HEK293T (cell line): ENCODE measurements at regions not wholly inside any gene's neighbourhood (a gene's known extent, or its start where the extent isn't known, plus 50 kb on each side); places are given as distances from the start of the nearest gene placed in this dataset.

ENCODE experiments used
- CTCF ChIA-PET: fragments of 350-600 bp; formaldehyde crosslinking; extraction: SDS; loops from one replicate; lab custom pipeline; 2021; ENCODE audit warnings: antibody characterized with exemption, inconsistent platforms; lab: Yijun Ruan, JAX
- POLR2A ChIA-PET: fragments of 350-600 bp; formaldehyde crosslinking; extraction: SDS; loops from one replicate; lab custom pipeline; 2020; ENCODE audit warnings: antibody characterized with exemption, inconsistent platforms; lab: Yijun Ruan, JAX
- DNase-seq: peaks from one replicate; pipeline ENCODE4 v3.0.0; 2012; ENCODE audit warnings: mixed read lengths; ENCODE audit errors: extremely low spot score
- ARNT ChIP-seq: fragments of 450-650 bp; IDR thresholded peaks from 2 replicates; pipeline ENCODE4 v1.6.1; 2017; ENCODE audit warnings: mild to moderate bottlenecking
- BHLHE40 ChIP-seq: fragments of 450-650 bp; IDR thresholded peaks from 2 replicates; pipeline ENCODE4 v1.6.1; 2016; ENCODE audit warnings: mild to moderate bottlenecking, moderate library complexity, borderline replicate concordance
- CTBP1 ChIP-seq: fragments of 450-650 bp; IDR thresholded peaks from 2 replicates; pipeline ENCODE4 v1.6.1; 2016; ENCODE audit warnings: borderline replicate concordance
- ELF4 ChIP-seq: fragments of 450-650 bp; IDR thresholded peaks from 2 replicates; pipeline ENCODE4 v1.6.1; 2017; ENCODE audit warnings: antibody characterized with exemption
- FOXA1 ChIP-seq: fragments of 450-650 bp; IDR thresholded peaks from 2 replicates; pipeline ENCODE4 v1.6.1; 2016; ENCODE audit warnings: mild to moderate bottlenecking
- FOXK2 ChIP-seq: fragments of 450-650 bp; IDR thresholded peaks from 2 replicates; pipeline ENCODE4 v1.6.1; 2016; ENCODE audit warnings: mild to moderate bottlenecking
- FOXM1 ChIP-seq: fragments of 450-650 bp; IDR thresholded peaks from 2 replicates; pipeline ENCODE4 v1.6.1; 2017; ENCODE audit warnings: mild to moderate bottlenecking, borderline replicate concordance
- HDGF ChIP-seq: fragments of 450-650 bp; IDR thresholded peaks from 2 replicates; pipeline ENCODE4 v1.6.1; 2017; ENCODE audit warnings: antibody characterized with exemption, borderline replicate concordance
- L3MBTL2 ChIP-seq: fragments of 450-650 bp; conservative IDR thresholded peaks from 2 replicates; pipeline ENCODE4 v1.6.1; 2016; ENCODE audit warnings: mild to moderate bottlenecking
- LEF1 ChIP-seq: fragments of 450-650 bp; IDR thresholded peaks from 2 replicates; pipeline ENCODE4 v1.6.1; 2017; ENCODE audit warnings: mild to moderate bottlenecking, borderline replicate concordance
- NFRKB ChIP-seq: fragments of 450-650 bp; IDR thresholded peaks from 2 replicates; pipeline ENCODE4 v1.6.1; 2016; ENCODE audit warnings: mild to moderate bottlenecking, moderate library complexity
- PKNOX1 ChIP-seq: fragments of 450-650 bp; IDR thresholded peaks from 2 replicates; pipeline ENCODE4 v1.6.1; 2016
- SP1 ChIP-seq: fragments of 450-650 bp; IDR thresholded peaks from 2 replicates; pipeline ENCODE4 v1.6.1; 2017
- SUZ12 ChIP-seq: fragments of 450-650 bp; IDR thresholded peaks from 2 replicates; pipeline ENCODE4 v1.6.1; 2016; ENCODE audit warnings: mild to moderate bottlenecking
- TARDBP ChIP-seq: fragments of 450-650 bp; IDR thresholded peaks from 2 replicates; pipeline ENCODE4 v1.6.1; 2016
- ZNF384 ChIP-seq: fragments of 450-650 bp; IDR thresholded peaks from 2 replicates; pipeline ENCODE4 v1.6.1; 2016

GRCh38 chr1:105632342-105633196 lies 1423.9 kb upstream of the PRMT6 start:
- ChIA-PET POLR2A (no interaction called here), CTCF (no interaction called here)
- TF ChIP-seq BHLHE40 (no peak), SP1 (no peak), ARNT (no peak), L3MBTL2 (no peak), TARDBP (no peak), CTBP1 (no peak), ZNF384 (no peak), FOXA1 (no peak), PKNOX1 (no peak), HDGF (no peak), FOXK2 (no peak), NFRKB (no peak), FOXM1 (no peak), SUZ12 (no peak), LEF1 (no peak), ELF4 (no peak)
- DNase-seq: no peak

GRCh38 chr1:105636052-105636451 lies 1420.4 kb upstream of the PRMT6 start:
- CTCF ChIA-PET: no interaction called here
- no peak for TF ChIP-seq ARNT
- TF ChIP-seq FOXK2: no peak
- TF ChIP-seq ZNF384: no peak
- TF ChIP-seq SUZ12: no peak
- no peak for TF ChIP-seq FOXA1
- TF ChIP-seq ELF4: no peak
- TF ChIP-seq PKNOX1: no peak
- no peak for TF ChIP-seq SP1
- TF ChIP-seq TARDBP: no peak
- TF ChIP-seq FOXM1: no peak
- TF ChIP-seq CTBP1: no peak
- POLR2A ChIA-PET: no interaction called here
- DNase-seq: no peak

GRCh38 chr1:105641407-105641806 lies 1415.1 kb upstream of the PRMT6 start:
- TF ChIP-seq SUZ12 (no peak), L3MBTL2 (no peak), ARNT (no peak), HDGF (no peak), PKNOX1 (no peak)
- ChIA-PET POLR2A (no interaction called here), CTCF (no interaction called here)
- no peak for DNase-seq

- no peak for DNase-seq
- ChIA-PET POLR2A (no interaction called here), CTCF (no interaction called here)
- TF ChIP-seq FOXK2 (no peak), TARDBP (no peak), BHLHE40 (no peak), FOXM1 (no peak), ELF4 (no peak)
These were observed 1404.4 kb upstream of the PRMT6 start for GRCh38 chr1:105652109-105652508.

- DNase-seq: no peak
- CTCF ChIA-PET: no interaction called here
- no peak for TF ChIP-seq CTBP1
- TF ChIP-seq HDGF: no peak
- TF ChIP-seq SP1: no peak
- no peak for TF ChIP-seq ELF4
- no peak for TF ChIP-seq ZNF384
- no peak for TF ChIP-seq NFRKB
- no peak for TF ChIP-seq FOXA1
- no peak for TF ChIP-seq BHLHE40
- no peak for TF ChIP-seq FOXM1
- TF ChIP-seq LEF1: no peak
- no peak for TF ChIP-seq SUZ12
- no peak for TF ChIP-seq TARDBP
- TF ChIP-seq FOXK2: no peak
- no peak for TF ChIP-seq PKNOX1
- TF ChIP-seq L3MBTL2: no peak
- no peak for TF ChIP-seq ARNT
- POLR2A ChIA-PET: no interaction called here
These were observed 1401.4 kb upstream of the PRMT6 start for GRCh38 chr1:105655032-105655431.
